Medulla oblongata (tissue), 1 donor: ENCODE measurements at regions not wholly inside any gene's neighbourhood (a gene's known extent, or its start where the extent isn't known, plus 50 kb on each side); places are given as distances from the start of the nearest gene placed in this dataset.
"Not testable (repeated sequence)": the region's sequence is repeated elsewhere in the genome, so short reads cannot be mapped to it uniquely, and the experiment has no call there.

Experiments used
- DNase-seq: peaks from one replicate; pipeline ENCODE4 v3.0.0-alpha.2; 2015; ENCODE audit errors: extremely low spot score

GRCh38 chr5:100017520-100018262, 517.5 kb upstream of the FAM174A start:
- peak; percentile 4 for DNase-seq

GRCh38 chr5:100013305-100013704, 521.9 kb upstream of the FAM174A start:
- not testable (repeated sequence) for DNase-seq

DNA sequence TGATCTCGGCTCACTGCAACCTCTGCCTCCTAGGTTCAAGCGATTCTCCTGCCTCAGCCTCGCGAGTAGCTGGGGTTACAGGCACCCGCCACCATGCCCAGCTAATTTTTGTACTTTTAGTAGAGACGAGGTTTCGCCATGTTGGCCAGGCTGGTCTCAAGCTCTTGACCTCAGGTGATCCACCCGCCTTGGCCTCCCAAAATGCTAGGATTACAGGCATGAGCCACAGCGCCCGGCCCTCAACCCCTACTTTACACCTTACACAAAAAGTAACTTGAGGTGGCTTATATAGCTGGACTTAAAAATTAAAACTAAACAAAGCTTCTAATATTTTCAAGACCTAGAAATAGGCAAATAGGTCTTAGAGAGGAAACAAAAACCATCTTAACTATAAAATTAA, 524.0 kb upstream of the FAM174A start:
- DNase-seq = not testable (repeated sequence)

- no peak for DNase-seq
Observed at GRCh38 chr5:100004969-100005368, 530.2 kb upstream of the FAM174A start.

DNA sequence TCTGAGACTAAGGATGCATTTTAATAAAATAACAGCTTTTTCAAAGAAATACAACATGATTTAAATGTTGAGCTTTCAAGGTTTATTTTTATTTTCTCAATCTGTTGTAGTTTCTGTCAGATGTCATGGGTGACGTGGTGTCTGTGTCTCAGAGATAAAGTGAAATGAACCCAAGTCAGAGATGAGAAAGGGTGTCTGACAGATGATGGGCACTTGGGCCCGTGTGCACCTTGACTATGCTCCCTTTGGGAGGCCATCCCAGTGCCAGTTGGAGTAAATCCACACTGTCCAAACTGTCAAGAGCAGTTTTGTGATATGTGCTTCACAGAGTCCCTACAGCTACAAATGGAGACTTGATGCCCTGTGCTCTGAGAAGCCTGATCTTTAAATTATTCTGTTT, 536.9 kb upstream of the FAM174A start:
- no peak for DNase-seq

DNA sequence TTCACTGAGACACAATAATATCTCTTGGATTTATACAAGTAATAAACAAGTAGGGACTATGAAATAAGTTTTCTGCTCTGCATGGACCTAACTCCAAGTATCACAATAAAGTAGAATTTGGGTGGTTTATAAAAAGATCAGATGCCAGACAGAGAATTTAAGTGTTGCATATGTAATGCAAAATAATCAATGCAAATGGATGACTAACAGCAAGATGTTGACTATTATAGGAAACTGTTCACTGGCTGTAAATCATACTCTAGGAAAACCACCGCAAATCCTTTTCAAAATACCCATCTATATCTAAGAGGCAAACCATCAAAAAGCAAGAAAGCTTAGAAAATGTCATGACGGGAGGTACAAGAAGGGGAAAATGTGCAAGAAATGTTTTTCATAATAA, 539.8 kb upstream of the FAM174A start:
- no peak for DNase-seq

- DNase-seq = no peak
Observed at GRCh38 chr5:99973779-99974178, 561.4 kb upstream of the FAM174A start.

- DNase-seq = no peak
Observed at GRCh38 chr5:99955962-99956361, 579.2 kb upstream of the FAM174A start.

GRCh38 chr5:99955006-99955405, 580.2 kb upstream of the FAM174A start:
- DNase-seq = no peak

GRCh38 chr5:99949969-99950524, 585.1 kb upstream of the FAM174A start:
- DNase-seq = no peak

DNA sequence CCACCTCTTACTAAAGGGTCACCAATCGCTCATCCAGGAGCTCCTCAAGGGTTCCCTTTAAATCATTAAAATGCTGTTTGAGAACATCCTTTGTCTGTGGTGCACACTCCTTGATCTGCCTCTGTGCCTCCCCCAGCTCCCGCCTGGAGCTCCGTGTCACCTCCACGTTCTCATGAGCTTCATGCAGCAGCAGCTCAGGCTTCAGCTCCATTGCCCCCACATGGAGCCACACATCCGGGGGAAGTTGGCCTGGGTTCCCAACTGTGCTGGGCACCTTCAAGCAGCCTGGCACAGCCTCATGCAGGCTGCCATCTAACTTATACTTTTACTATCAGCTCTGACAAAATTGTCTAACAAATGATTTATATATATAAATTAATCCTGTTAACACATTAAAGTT, 585.8 kb upstream of the FAM174A start:
- DNase-seq = no peak

GRCh38 chr5:99948850-99949249, 586.3 kb upstream of the FAM174A start:
- DNase-seq = no peak

DNA sequence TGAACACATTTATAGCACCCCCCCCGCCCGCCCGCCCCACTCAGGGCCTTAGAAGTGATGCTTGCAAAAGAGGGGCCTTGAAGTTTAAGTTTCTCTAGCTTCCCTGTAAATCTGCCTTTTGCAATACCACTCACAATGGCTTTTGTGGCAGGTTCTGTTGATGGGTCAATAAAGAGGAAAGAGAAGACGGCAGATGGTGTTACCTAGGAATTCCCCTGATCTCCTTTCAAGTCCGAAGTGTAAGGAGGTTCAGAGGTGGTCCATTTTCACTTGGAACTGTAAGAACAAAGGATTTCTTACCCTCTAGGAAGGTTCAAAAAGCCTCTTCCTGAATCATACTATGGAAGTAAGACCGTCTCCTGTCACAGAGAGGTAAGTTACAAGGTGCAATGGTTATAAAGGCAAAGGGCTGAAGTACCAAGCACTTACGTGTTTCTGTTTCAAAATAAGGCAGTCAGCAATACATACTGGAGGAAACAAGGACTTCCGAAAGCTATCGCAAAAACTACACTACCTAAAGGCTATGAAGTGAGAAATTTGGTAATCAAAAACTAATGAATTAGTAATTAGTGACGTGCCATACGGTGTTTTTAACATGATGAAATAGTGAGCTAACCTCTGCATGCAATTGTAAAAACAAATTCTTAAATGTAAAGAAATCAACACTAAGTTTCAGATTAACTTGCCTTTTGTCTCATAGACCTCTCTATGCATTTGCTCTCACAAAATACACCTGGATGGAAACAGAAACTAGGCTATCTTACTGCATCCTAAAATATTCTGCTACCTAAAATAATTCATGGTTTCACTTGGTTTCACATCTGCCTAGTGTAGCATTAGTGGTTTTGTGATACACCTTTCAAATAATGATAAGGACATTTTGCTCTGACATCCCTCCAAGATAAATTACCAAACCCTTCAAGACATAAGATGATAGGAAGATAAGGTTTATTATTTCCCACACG, 589.4 kb upstream of the FAM174A start:
- no peak for DNase-seq

GRCh38 chr5:99940540-99940939, 594.6 kb upstream of the FAM174A start:
- no peak for DNase-seq

DNA sequence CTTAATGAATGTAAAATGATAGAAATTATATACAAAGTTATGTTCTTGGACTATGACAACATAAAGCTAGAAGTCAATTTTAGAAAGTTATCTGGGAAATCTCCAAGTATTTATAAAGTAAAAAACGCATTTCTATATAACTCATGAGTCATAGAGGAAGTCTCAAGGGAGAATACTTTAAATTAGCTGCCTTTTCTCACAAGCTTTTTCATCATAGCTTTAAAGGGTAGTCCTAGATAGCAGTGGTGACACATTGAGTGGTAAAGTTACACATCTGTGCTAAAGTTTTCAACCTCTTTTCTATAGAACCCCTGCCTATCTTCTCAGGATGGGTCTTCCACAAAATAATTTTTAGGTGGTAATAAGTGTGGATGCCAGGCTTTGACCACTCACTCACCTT, 598.3 kb upstream of the FAM174A start:
- DNase-seq = no peak

GRCh38 chr5:99929806-99930135, 605.4 kb upstream of the FAM174A start:
- no peak for DNase-seq

GRCh38 chr5:99929067-99929805, 605.9 kb upstream of the FAM174A start:
- DNase-seq = no peak

DNA sequence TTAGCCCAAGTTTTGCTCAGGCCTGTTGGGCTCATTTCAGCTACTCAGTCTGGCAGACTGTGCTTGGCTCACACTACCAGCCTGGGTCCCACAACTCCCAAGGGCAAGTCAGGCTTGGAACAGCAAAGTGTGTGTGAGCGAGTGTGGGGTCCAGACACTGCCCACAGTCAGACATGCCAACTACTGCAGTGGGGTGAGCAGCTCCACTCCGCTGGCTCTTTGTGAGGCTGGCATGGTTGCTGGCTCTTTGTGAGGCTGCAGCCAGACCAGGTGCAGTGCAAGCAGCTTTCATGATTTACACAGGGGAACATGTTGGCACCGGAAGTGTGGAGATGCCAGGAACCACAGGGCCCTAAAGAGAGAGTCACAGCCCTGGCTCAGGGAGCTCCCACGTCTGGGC, 606.7 kb upstream of the FAM174A start:
- no peak for DNase-seq

DNA sequence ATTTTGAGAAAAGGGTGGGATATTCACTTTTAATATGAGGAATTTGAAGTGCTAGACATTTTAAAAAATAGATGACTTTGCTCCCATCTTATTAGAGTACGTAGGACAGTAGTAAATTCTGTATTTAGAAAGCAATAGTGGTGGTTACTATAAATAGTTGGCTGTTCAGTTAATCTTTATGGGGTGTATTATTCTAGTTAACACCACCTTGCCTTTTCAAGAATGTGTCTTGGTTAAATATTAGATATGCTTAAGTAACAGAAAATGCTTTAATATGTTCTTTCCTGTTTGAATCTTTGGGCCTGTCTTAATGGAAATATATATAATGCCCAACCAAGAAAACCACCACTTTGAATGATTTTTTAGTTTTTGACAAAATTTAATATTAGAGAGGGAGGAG, 608.7 kb upstream of the FAM174A start:
- no peak for DNase-seq

GRCh38 chr5:99922386-99922785, 612.8 kb upstream of the FAM174A start:
- DNase-seq = no peak

DNA sequence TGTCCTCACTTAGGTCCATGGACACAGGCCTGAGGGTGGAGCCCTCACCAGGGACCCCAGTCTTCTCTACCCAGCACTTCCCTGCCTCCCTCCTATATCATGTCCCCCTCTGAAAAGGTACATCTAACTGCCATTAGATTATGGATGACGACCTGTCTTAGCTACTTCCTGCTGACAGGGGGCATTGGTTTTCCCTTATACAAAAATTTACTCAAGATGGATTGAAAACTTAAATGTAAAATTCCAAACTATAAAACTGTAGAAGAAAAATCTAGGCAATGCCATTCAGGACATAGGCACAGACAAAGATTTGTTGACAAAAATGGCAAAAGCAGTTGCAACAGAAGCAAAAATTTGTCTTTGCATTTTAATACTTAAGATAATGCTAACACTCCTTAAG, 623.2 kb upstream of the FAM174A start:
- no peak for DNase-seq

DNA sequence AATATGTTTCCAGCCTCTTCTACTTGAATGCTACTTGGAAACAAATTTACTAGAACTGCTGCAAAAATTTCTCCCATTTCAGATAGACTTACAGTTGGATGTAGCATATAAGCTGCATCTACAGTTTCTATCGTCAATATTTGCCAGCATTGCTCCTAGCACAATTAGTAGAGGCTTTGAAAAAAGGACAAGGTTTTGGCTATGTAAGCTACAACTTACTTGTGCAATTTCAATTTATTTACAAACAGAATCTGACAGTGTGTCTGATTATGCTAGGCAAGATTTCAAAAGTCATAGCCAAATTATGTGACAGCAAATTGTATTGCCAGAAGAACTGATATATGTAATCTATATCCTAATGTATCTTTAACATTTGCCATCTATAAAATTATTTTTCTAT, 628.4 kb upstream of the FAM174A start:
- DNase-seq = no peak
